HepG2 (cell line): ENCODE measurements at regions not wholly inside any gene's neighbourhood (a gene's known extent, or its start where the extent isn't known, plus 50 kb on each side); places are given as distances from the start of the nearest gene placed in this dataset.

Experiments
- ATAC-seq: fragments of 200-7000 bp; cut with Tn5 transposase; 3 replicates; pipeline ENCODE4 v1.9.1; 2020; ENCODE audit warnings: mild to moderate bottlenecking, moderate library complexity
- BruUV-seq: library from RNA; stranded (reverse); fragments of 400-500 nt; replicated peaks from 2 replicates; lab custom pipeline; 2021; lab: Mats Ljungman, UMichigan
- CTCF ChIA-PET: fragments of 300-600 bp; formaldehyde crosslinking; extraction: SDS; loops from one replicate; lab custom pipeline; 2021; ENCODE audit warnings: low total read pairs, inconsistent platforms, low intra/inter-chr PET ratio; lab: Yijun Ruan, JAX
- POLR2A ChIA-PET: fragments of 350-600 bp; sonication (Branson Sonifier 250); formaldehyde crosslinking; loops from one replicate; lab custom pipeline; 2020; ENCODE audit warnings: antibody characterized with exemption, inconsistent platforms; lab: Yijun Ruan, JAX
- DNase-seq: peaks from one replicate; pipeline ENCODE4 v3.0.0-alpha.2; 2015; ENCODE audit warnings: low spot score
- FAIRE-seq: peaks from 3 replicates; lab custom pipeline; 2011; peaks lifted over from hg19 to GRCh38; lab: Jason Lieb, UNC
- H2AFZ ChIP-seq: one replicate; pipeline ENCODE4 v1.6.1; 2011; ENCODE audit warnings: low read length, inconsistent platforms
- H3K27ac ChIP-seq: fragments of 300-600 bp; 3 replicates; pipeline ENCODE4 v1.8.0; 2011; ENCODE audit warnings: mixed run types, mild to moderate bottlenecking, mixed read lengths, low read length, inconsistent platforms; ENCODE audit not compliant: insufficient read depth; ENCODE audit errors: extremely low read length
- H3K27me3 ChIP-seq, 2 experiments: fragments of 200-600 bp in 1 of 2; 2 replicates in 1 of 2; 3 replicates in 1 of 2; pipeline versions ENCODE4 v1.6.0 to v1.8.0; 2011; ENCODE audit warnings: low read length in 2 of 2, mild to moderate bottlenecking in 2 of 2, moderate library complexity in 2 of 2, inconsistent platforms in 1 of 2; ENCODE audit not compliant: insufficient read depth in 2 of 2, control insufficient read depth in 1 of 2
- H3K36me3 ChIP-seq, 2 experiments: fragments of 200-600 bp in 1 of 2; replicated peaks in 1 of 2; 2 replicates in 1 of 2; 3 replicates in 1 of 2; pipeline versions ENCODE4 v1.5.1 to v1.8.0; 2011; ENCODE audit warnings: low read length in 2 of 2, inconsistent platforms in 1 of 2; ENCODE audit not compliant: insufficient read depth in 2 of 2, control insufficient read depth in 1 of 2
- H3K4me1 ChIP-seq: 2 replicates; pipeline ENCODE4 v1.5.1; 2012; ENCODE audit warnings: low read length, inconsistent platforms; ENCODE audit not compliant: insufficient read depth
- H3K4me2 ChIP-seq: 2 replicates; pipeline ENCODE4 v1.6.0; 2011; ENCODE audit warnings: low read depth, low read length, inconsistent platforms
- H3K4me3 ChIP-seq, 3 experiments: fragments of 200-600 bp in 1 of 3; sonication (generic), shearing (Covaris generic) in 1 of 3; replicated peaks in 1 of 3; 2 replicates each; pipeline ENCODE4 v1.5.1; 2011 to 2016; ENCODE audit warnings: low read length in 3 of 3, inconsistent platforms in 2 of 3, low read depth in 2 of 3, mild to moderate bottlenecking in 2 of 3, control low read depth in 1 of 3, mixed read lengths in 1 of 3; ENCODE audit not compliant: insufficient read depth in 1 of 3
- H3K79me2 ChIP-seq: one replicate; pipeline ENCODE4 v1.6.1; 2011; ENCODE audit warnings: low read length, inconsistent platforms; ENCODE audit not compliant: insufficient read depth
- H3K9ac ChIP-seq: 2 replicates; pipeline ENCODE4 v1.6.0; 2011; ENCODE audit warnings: mild to moderate bottlenecking, low read depth, low read length, inconsistent platforms; ENCODE audit not compliant: insufficient read depth
- H3K9me3 ChIP-seq: 2 replicates; pipeline ENCODE4 v1.5.1; 2012; ENCODE audit warnings: mild to moderate bottlenecking, low read length
- H4K20me1 ChIP-seq: 2 replicates; pipeline ENCODE4 v1.6.0; 2011; ENCODE audit warnings: inconsistent platforms, mild to moderate bottlenecking, low read length, moderate library complexity; ENCODE audit not compliant: insufficient read depth
- PAXIP1 ChIP-seq: sonication (generic); formaldehyde crosslinking; conservative IDR thresholded peaks from 2 replicates; pipeline ENCODE4 v1.4.0; 2020; ENCODE audit warnings: mild to moderate bottlenecking, missing genetic modification reagents, moderate library complexity
- PPARG ChIP-seq: conservative IDR thresholded peaks from 2 replicates; pipeline ENCODE4 v1.6.1; 2016; ENCODE audit warnings: missing biosample characterization, missing genetic modification reagents
- SNAPC5 ChIP-seq: sonication (generic); formaldehyde crosslinking; IDR thresholded peaks from 2 replicates; pipeline ENCODE4 v1.8.1; 2023; ENCODE audit warnings: mild to moderate bottlenecking, missing genetic modification reagents, borderline replicate concordance
- TEAD2 ChIP-seq: sonication (generic); formaldehyde crosslinking; IDR thresholded peaks from 2 replicates; pipeline ENCODE4 v1.9.0; 2021; ENCODE audit warnings: missing genetic modification reagents
- U2AF1 ChIP-seq: fragments of 200-400 bp; formaldehyde crosslinking; optimal IDR thresholded peaks from 2 replicates; pipeline ENCODE3; 2017; ENCODE audit warnings: mild to moderate bottlenecking, low read depth, low read length
- WIZ ChIP-seq: sonication (generic); formaldehyde crosslinking; IDR thresholded peaks from 2 replicates; pipeline ENCODE4 v1.5.1; 2020; ENCODE audit warnings: mild to moderate bottlenecking, missing genetic modification reagents
- ZMAT3 ChIP-seq: sonication (generic); formaldehyde crosslinking; conservative IDR thresholded peaks from 2 replicates; pipeline ENCODE4 v1.7.0; 2021; ENCODE audit warnings: missing genetic modification reagents
- WGBS: methylation state at CpG from one replicate; pipeline ENCODE4 v1.1.6; 2017; ENCODE audit warnings: low lambda C conversion rate; 5-methylcytosine and 5-hydroxymethylcytosine counted together
- in situ Hi-C: cut with HindIII; loops from 2 replicates; pipeline ENCODE4 v1.10.0; 2017; ENCODE audit warnings: low pct_unique_long_range_greater_than_20kb; ENCODE audit not compliant: extremely low pct_ligation_motif_present
- intact Hi-C: fragments of 100-400 bp; cut with micrococcal nuclease; formaldehyde crosslinking; loops from one replicate; pipeline ENCODE4 v1.10.0; 2022; ENCODE audit not compliant: unreplicated experiment

GRCh38 chr2:53148221-53148620 lies 619.4 kb upstream of the CHAC2 start (continued):
- TF ChIP-seq ZMAT3 (CRISPR knock-in tag) (no peak), U2AF1 (no peak), PPARG (no peak), TEAD2 (no peak)

GRCh38 chr2:53131416-53131815 lies 636.2 kb upstream of the CHAC2 start:
- WGBS = 0% methylated on average over 1 of the region's 1 CpG
- Histone ChIP-seq H3K4me2 (no peak overlapping the region), H3K9me3 (no peaks in the 10 kb centered on the region), H3K36me3 (no peaks in the 10 kb centered on the region), H3K27ac (no peak overlapping the region), H4K20me1 (no peaks in the 10 kb centered on the region), H3K27me3 (no peaks in the 10 kb centered on the region), H2AFZ (no peak overlapping the region), H3K4me3 (no peak overlapping the region), H3K9ac (no peak overlapping the region)
- no peak for DNase-seq
- ATAC-seq = no peak
- no TSS peak for BruUV-seq
- intact Hi-C loops (no loop called here), in situ Hi-C loops (no loop called here)
- POLR2A ChIA-PET = no interaction called here
- FAIRE-seq = no peak
- TF ChIP-seq PAXIP1 (CRISPR knock-in tag) = no peak
- TF ChIP-seq WIZ (CRISPR knock-in tag) = no peak
- no peak for TF ChIP-seq SNAPC5 (CRISPR knock-in tag)
- TF ChIP-seq, all 625 proteins: peak for 0
- Histone ChIP-seq H3K4me1 (peaks cover 9% of the 10 kb centered on the region; the same call in 1 of the 2 replicates), H3K79me2 (no peaks in the 10 kb centered on the region)
- CTCF ChIA-PET = no interaction called here
